SK-N-SH (cell line): ENCODE measurements at regions not wholly inside any gene's neighbourhood (a gene's known extent, or its start where the extent isn't known, plus 50 kb on each side); places are given as distances from the start of the nearest gene placed in this dataset.

ENCODE experiments used
- CTCF ChIA-PET: fragments of 300-600, 350-600 bp; formaldehyde crosslinking; extraction: SDS; loops from one replicate; lab custom pipeline; 2021; lab: Yijun Ruan, JAX
- POLR2A ChIA-PET: fragments of 350-600 bp; sonication (Branson Sonifier 250); formaldehyde crosslinking; extraction: SDS; loops from one replicate; lab custom pipeline; 2020; ENCODE audit warnings: antibody characterized with exemption, inconsistent platforms; lab: Yijun Ruan, JAX
- DNase-seq: peaks from one replicate; pipeline ENCODE4 v3.0.0; 2012
- H2AFZ ChIP-seq: fragments of 200-600 bp; sonication (generic); 2 replicates; pipeline ENCODE4 v1.8.1; 2016; ENCODE audit warnings: antibody characterized with exemption, mild to moderate bottlenecking, low read depth
- H3F3A ChIP-seq: fragments of 200-600 bp; sonication (generic); replicated peaks from 2 replicates; pipeline ENCODE3; 2016; ENCODE audit warnings: antibody characterized with exemption, mild to moderate bottlenecking; ENCODE audit not compliant: insufficient read depth
- H3K27ac ChIP-seq, 2 experiments: fragments of 200-500 bp in 1 of 2; fragments of 200-600 bp in 1 of 2; sonication (Bioruptor generic) in 1 of 2; sonication (generic), shearing (Covaris generic) in 1 of 2; 2 replicates each; pipeline versions ENCODE4 v1.5.1 to v1.6.1; 2014 to 2016; ENCODE audit warnings: low read depth in 2 of 2, inconsistent platforms in 1 of 2, low read length in 1 of 2, mild to moderate bottlenecking in 1 of 2, mixed read lengths in 1 of 2
- H3K27me3 ChIP-seq: fragments of 200-600 bp; sonication (generic), shearing (Covaris generic); 2 replicates; pipeline ENCODE4 v1.6.1; 2016; ENCODE audit warnings: mixed run types; ENCODE audit not compliant: insufficient read depth
- H3K36me3 ChIP-seq, 2 experiments: fragments of 200-500 bp in 1 of 2; fragments of 200-600 bp in 1 of 2; sonication (Bioruptor generic) in 1 of 2; sonication (generic) in 1 of 2; replicated peaks in 1 of 2; 2 replicates each; pipeline versions ENCODE3 to v1.5.1; 2014 to 2016; ENCODE audit warnings: low read length in 1 of 2, mild to moderate bottlenecking in 1 of 2; ENCODE audit not compliant: insufficient read depth in 2 of 2, control insufficient read depth in 1 of 2
- H3K4me1 ChIP-seq, 2 experiments: fragments of 200-500 bp in 1 of 2; fragments of 200-600 bp in 1 of 2; sonication (Bioruptor generic) in 1 of 2; sonication (generic), shearing (Covaris generic) in 1 of 2; 2 replicates each; pipeline versions ENCODE4 v1.5.1 to v1.6.1; 2014 to 2016; ENCODE audit warnings: low read depth in 1 of 2, low read length in 1 of 2, mixed run types in 1 of 2; ENCODE audit not compliant: insufficient read depth in 2 of 2, control insufficient read depth in 1 of 2
- H3K4me2 ChIP-seq: fragments of 200-600 bp; sonication (generic), shearing (Covaris generic); 2 replicates; pipeline ENCODE4 v1.6.1; 2017; ENCODE audit warnings: mixed run types
- H3K4me3 ChIP-seq, 2 experiments: fragments of 200-500 bp in 1 of 2; fragments of 200-600 bp in 1 of 2; sonication (Bioruptor generic) in 1 of 2; sonication (generic), shearing (Covaris generic) in 1 of 2; 2 replicates each; pipeline versions ENCODE4 v1.5.1 to v1.8.1; 2014 to 2016; ENCODE audit warnings: low read depth in 2 of 2, inconsistent platforms in 1 of 2, low read length in 1 of 2, mild to moderate bottlenecking in 1 of 2, mixed read lengths in 1 of 2, moderate library complexity in 1 of 2
- H3K79me2 ChIP-seq: fragments of 200-600 bp; sonication (generic); 2 replicates; pipeline ENCODE4 v1.8.1; 2017; ENCODE audit warnings: mild to moderate bottlenecking; ENCODE audit not compliant: insufficient read depth
- H3K9ac ChIP-seq: fragments of 200-600 bp; sonication (generic); 2 replicates; pipeline ENCODE4 v1.6.1; 2017; ENCODE audit warnings: mixed run types
- H3K9me2 ChIP-seq: fragments of 200-600 bp; sonication (generic); 2 replicates; pipeline ENCODE4 v1.6.1; 2017; ENCODE audit warnings: mixed run types
- H3K9me3 ChIP-seq: fragments of 200-600 bp; sonication (generic); 2 replicates; pipeline ENCODE4 v1.6.1; 2017; ENCODE audit warnings: mixed run types, mild to moderate bottlenecking, moderate library complexity
- H4K20me1 ChIP-seq: fragments of 200-600 bp; sonication (generic); 2 replicates; pipeline ENCODE4 v1.6.1; 2017; ENCODE audit warnings: mild to moderate bottlenecking, mixed run types; ENCODE audit not compliant: insufficient read depth
- ELF1 ChIP-seq: IDR thresholded peaks from 2 replicates; pipeline ENCODE4 v1.4.0; 2012
- FOSL2 ChIP-seq: IDR thresholded peaks from 2 replicates; pipeline ENCODE4 v1.4.0; 2012; ENCODE audit warnings: low read depth, mild to moderate bottlenecking, moderate library complexity, borderline replicate concordance
- FOXJ3 ChIP-seq: sonication (generic); formaldehyde crosslinking; IDR thresholded peaks from 2 replicates; pipeline ENCODE4 v1.5.1; 2020; ENCODE audit warnings: mild to moderate bottlenecking, missing genetic modification reagents
- FOXM1 ChIP-seq: IDR thresholded peaks from 2 replicates; pipeline ENCODE4 v1.4.0; 2012; ENCODE audit warnings: low read depth, mild to moderate bottlenecking
- GABPA ChIP-seq: IDR thresholded peaks from 2 replicates; pipeline ENCODE4 v1.4.0; 2012; ENCODE audit warnings: low read depth, mild to moderate bottlenecking
- GATA2 ChIP-seq: sonication (generic); formaldehyde crosslinking; IDR thresholded peaks from 2 replicates; pipeline ENCODE4 v1.5.0; 2020; ENCODE audit warnings: mild to moderate bottlenecking, missing genetic modification reagents
- IRF3 ChIP-seq: fragments of 150-350 bp; IDR thresholded peaks from 2 replicates; pipeline ENCODE4 v1.6.1; 2016; ENCODE audit warnings: mild to moderate bottlenecking, low read depth, low read length
- JUND ChIP-seq: IDR thresholded peaks from 2 replicates; pipeline ENCODE4 v1.4.0; 2012
- MAX ChIP-seq: IDR thresholded peaks from 2 replicates; pipeline ENCODE4 v1.4.0; 2012; ENCODE audit warnings: low read depth
- NFIC ChIP-seq: IDR thresholded peaks from 2 replicates; pipeline ENCODE4 v1.4.0; 2012; ENCODE audit warnings: borderline replicate concordance
- NRF1 ChIP-seq: IDR thresholded peaks from 2 replicates; pipeline ENCODE4 v1.6.1; 2012; ENCODE audit warnings: low read depth, mild to moderate bottlenecking, low read length
- RAD21 ChIP-seq: IDR thresholded peaks from 2 replicates; pipeline ENCODE4 v1.6.1; 2012; ENCODE audit warnings: mild to moderate bottlenecking, low read length
- REST ChIP-seq: IDR thresholded peaks from 2 replicates; pipeline ENCODE4 v1.6.1; 2012; ENCODE audit warnings: mild to moderate bottlenecking, low read depth, low read length, moderate library complexity
- RXRA ChIP-seq: IDR thresholded peaks from 2 replicates; pipeline ENCODE4 v1.4.0; 2012; ENCODE audit warnings: low read depth, mild to moderate bottlenecking, borderline replicate concordance
- SIN3A ChIP-seq: IDR thresholded peaks from 2 replicates; pipeline ENCODE4 v1.6.1; 2012; ENCODE audit warnings: low read depth, mild to moderate bottlenecking, low read length, moderate library complexity, borderline replicate concordance
- SMC3 ChIP-seq: IDR thresholded peaks from 2 replicates; pipeline ENCODE4 v1.6.1; 2012; ENCODE audit warnings: low read depth, low read length, improper control_type of control experiment
- TAF1 ChIP-seq: IDR thresholded peaks from 2 replicates; pipeline ENCODE4 v1.6.1; 2012; ENCODE audit warnings: low read depth, mild to moderate bottlenecking, low read length, moderate library complexity, borderline replicate concordance
- TCF12 ChIP-seq: IDR thresholded peaks from 2 replicates; pipeline ENCODE4 v1.4.0; 2012
- TEAD4 ChIP-seq: IDR thresholded peaks from 2 replicates; pipeline ENCODE4 v1.4.0; 2012; ENCODE audit warnings: mild to moderate bottlenecking, borderline replicate concordance; ENCODE audit not compliant: insufficient read depth
- USF1 ChIP-seq: IDR thresholded peaks from 2 replicates; pipeline ENCODE4 v1.4.0; 2012; ENCODE audit warnings: low read depth, borderline replicate concordance
- YY1 ChIP-seq: IDR thresholded peaks from 2 replicates; pipeline ENCODE4 v1.4.0; 2012; ENCODE audit warnings: low read depth, mild to moderate bottlenecking
- WGBS: methylation state at CpG from one replicate; pipeline ENCODE4 v1.1.6; 2017; ENCODE audit warnings: low lambda C conversion rate; 5-methylcytosine and 5-hydroxymethylcytosine counted together

GRCh38 chr2:220476877-220477276, 849.4 kb downstream of the SLC4A3 start (continued):
- TF ChIP-seq MAX, result no peak
- TF ChIP-seq JUND, result no peak
- TF ChIP-seq REST, result no peak
- TF ChIP-seq GABPA, result no peak
- TF ChIP-seq NRF1, result no peak
- no peak for TF ChIP-seq IRF3
- TF ChIP-seq USF1, result no peak
- TF ChIP-seq, all 33 proteins: peak for 0

- 22% methylated on average over 4 of the region's 4 CpGs for WGBS
- Histone ChIP-seq H3K4me3 (no peak overlapping the region), H2AFZ (no peak overlapping the region), H3K36me3 (no peaks in the 10 kb centered on the region), H3K9me3 (no peaks in the 10 kb centered on the region), H3F3A (no peaks in the 10 kb centered on the region), H3K4me1 (no peaks in the 10 kb centered on the region), H3K27me3 (no peaks in the 10 kb centered on the region), H3K9ac (no peak overlapping the region), H3K27ac (no peak overlapping the region), H3K4me2 (no peak overlapping the region), H4K20me1 (no peaks in the 10 kb centered on the region), H3K79me2 (no peaks in the 10 kb centered on the region), H3K9me2 (no peaks in the 10 kb centered on the region)
- DNase-seq, result no peak
- ChIA-PET CTCF (no interaction called here), POLR2A (no interaction called here)
- TF ChIP-seq TAF1 (no peak), REST (no peak), NFIC (no peak), TCF12 (no peak), YY1 (no peak), RAD21 (no peak), FOXM1 (no peak), GATA2 (no peak), JUND (no peak), NRF1 (no peak), SMC3 (no peak), RXRA (no peak), FOSL2 (no peak), USF1 (no peak), ELF1 (no peak), MAX (no peak), FOXJ3 (no peak), TEAD4 (no peak), SIN3A (no peak)
Measured at GRCh38 chr2:220478305-220479058, 851.1 kb downstream of the SLC4A3 start.
